ENCODE measurements at regions not wholly inside any gene's neighbourhood (a gene's known extent, or its start where the extent isn't known, plus 50 kb on each side); places are given as distances from the start of the nearest gene placed in this dataset.

GRCh38 chr20:58586565-58587093 is 64.5 kb upstream of the STX16 start:
- TF ChIP-seq TCF4 (CRISPR knock-in tag; IDR thresholded peaks at IDR 0.05; ENCODE audit: borderline replicate concordance): no peak
- no peak for TF ChIP-seq TOX (CRISPR knock-in tag; IDR thresholded peaks at IDR 0.05; ENCODE audit: borderline replicate concordance)
- no peak for TF ChIP-seq RARB (CRISPR knock-in tag; IDR thresholded peaks at IDR 0.05)
- no peak for TF ChIP-seq ZFP30 (CRISPR knock-in tag; IDR thresholded peaks at IDR 0.05)
- TF ChIP-seq SNAI2 (CRISPR knock-in tag; IDR thresholded peaks at IDR 0.05): no peak
- TF ChIP-seq ZFP3 (CRISPR knock-in tag; IDR thresholded peaks at IDR 0.05): no peak
- TF ChIP-seq CREB5 (CRISPR knock-in tag; IDR thresholded peaks at IDR 0.05; ENCODE audit: low read depth): no peak
- no peak for ATAC-seq

- TF ChIP-seq PATZ1 (CRISPR knock-in tag; IDR thresholded peaks at IDR 0.05; ENCODE audit: borderline replicate concordance) (no peak), TSHZ2 (CRISPR knock-in tag; IDR thresholded peaks at IDR 0.05) (no peak), ZFP30 (CRISPR knock-in tag; IDR thresholded peaks at IDR 0.05) (no peak), CSDC2 (CRISPR knock-in tag; IDR thresholded peaks at IDR 0.05) (no peak), CSRNP3 (CRISPR knock-in tag; IDR thresholded peaks at IDR 0.05) (no peak), POU6F1 (CRISPR knock-in tag; IDR thresholded peaks at IDR 0.05; ENCODE audit: borderline replicate concordance, low read depth) (no peak), ESRRG (CRISPR knock-in tag; IDR thresholded peaks at IDR 0.05) (no peak), BACH2 (CRISPR knock-in tag; IDR thresholded peaks at IDR 0.05; ENCODE audit: borderline replicate concordance) (no peak), TOX (CRISPR knock-in tag; IDR thresholded peaks at IDR 0.05; ENCODE audit: borderline replicate concordance) (no peak), OSR1 (CRISPR knock-in tag; IDR thresholded peaks at IDR 0.05) (no peak), RARB (CRISPR knock-in tag; IDR thresholded peaks at IDR 0.05) (no peak), ZC3H10 (CRISPR knock-in tag; IDR thresholded peaks at IDR 0.05) (no peak), ZNF565 (CRISPR knock-in tag; conservative IDR thresholded peaks at IDR 0.05; ENCODE audit: low read depth) (no peak), ZFP3 (CRISPR knock-in tag; IDR thresholded peaks at IDR 0.05) (no peak), ZNF8 (CRISPR knock-in tag; IDR thresholded peaks at IDR 0.05) (no peak)
- peak; percentile 57; the same call in 2 of the 3 replicates for ATAC-seq
These were observed 65.1 kb upstream of the STX16 start for GRCh38 chr20:58585753-58586540.

- no peak for ATAC-seq
- TF ChIP-seq GLIS3 (CRISPR knock-in tag; IDR thresholded peaks at IDR 0.05) (no peak), RARB (CRISPR knock-in tag; IDR thresholded peaks at IDR 0.05) (no peak), BACH2 (CRISPR knock-in tag; IDR thresholded peaks at IDR 0.05; ENCODE audit: borderline replicate concordance) (no peak)
These were observed 66.0 kb upstream of the STX16 start for GRCh38 chr20:58584881-58585752.
